Large intestine (tissue), 3 donors: ENCODE measurements at regions not wholly inside any gene's neighbourhood (a gene's known extent, or its start where the extent isn't known, plus 50 kb on each side); places are given as distances from the start of the nearest gene placed in this dataset.

Experiments
- DNase-seq, 2 donors: peaks; one replicate each; pipeline versions ENCODE4 v3.0.0 to v3.0.0-alpha.2; 2013
- H3K27ac ChIP-seq: one replicate; pipeline ENCODE4 v1.5.1; 2013; ENCODE audit warnings: low read length
- H3K27me3 ChIP-seq: 2 replicates; pipeline ENCODE4 v1.6.1; 2013; ENCODE audit warnings: low read length; ENCODE audit not compliant: control insufficient read depth, insufficient read depth
- H3K36me3 ChIP-seq: 2 replicates; pipeline ENCODE4 v1.6.1; 2013; ENCODE audit warnings: low read length; ENCODE audit not compliant: control insufficient read depth, insufficient read depth
- H3K4me1 ChIP-seq: one replicate; pipeline ENCODE4 v1.6.1; 2013; ENCODE audit warnings: low read length; ENCODE audit not compliant: control insufficient read depth, insufficient read depth
- H3K4me3 ChIP-seq: one replicate; pipeline ENCODE4 v1.5.1; 2013; ENCODE audit warnings: low read length
- H3K9me3 ChIP-seq: one replicate; pipeline ENCODE4 v1.6.1; 2013; ENCODE audit warnings: mild to moderate bottlenecking, low read depth, low read length, moderate library complexity; ENCODE audit not compliant: control insufficient read depth
- WGBS: methylation state at CpG from one replicate; pipeline ENCODE4 v1.1.5; 2013; ENCODE audit warnings: low lambda C conversion rate; ENCODE audit not compliant: insufficient coverage; 5-methylcytosine and 5-hydroxymethylcytosine counted together

DNA sequence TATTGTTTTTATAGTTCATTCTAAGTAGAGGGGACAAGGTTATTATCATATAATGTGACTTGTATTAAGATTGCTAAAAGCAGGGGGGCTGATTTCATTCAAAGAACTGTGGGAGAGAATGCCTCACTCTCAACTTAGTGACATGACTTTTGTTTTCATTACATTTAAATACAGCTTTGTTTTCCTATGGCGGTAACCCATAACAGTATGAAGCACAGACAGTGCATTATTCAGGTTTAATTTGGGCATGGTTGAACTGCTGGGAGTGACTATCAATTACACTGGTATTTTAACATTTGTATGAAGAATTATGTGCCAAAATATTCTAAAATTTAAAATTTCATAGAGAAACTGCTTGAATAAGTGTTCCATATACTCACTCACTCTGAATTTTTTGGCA lies 637.3 kb downstream of the USP25 start:
- no peak for DNase-seq
- Histone ChIP-seq H3K36me3 (no peaks in the 10 kb centered on the region), H3K4me1 (no peaks in the 10 kb centered on the region), H3K27ac (no peak overlapping the region), H3K9me3 (no peaks in the 10 kb centered on the region), H3K27me3 (no peaks in the 10 kb centered on the region), H3K4me3 (no peak overlapping the region)
- WGBS = 100% methylated on average over 1 of the region's 1 CpG

DNA sequence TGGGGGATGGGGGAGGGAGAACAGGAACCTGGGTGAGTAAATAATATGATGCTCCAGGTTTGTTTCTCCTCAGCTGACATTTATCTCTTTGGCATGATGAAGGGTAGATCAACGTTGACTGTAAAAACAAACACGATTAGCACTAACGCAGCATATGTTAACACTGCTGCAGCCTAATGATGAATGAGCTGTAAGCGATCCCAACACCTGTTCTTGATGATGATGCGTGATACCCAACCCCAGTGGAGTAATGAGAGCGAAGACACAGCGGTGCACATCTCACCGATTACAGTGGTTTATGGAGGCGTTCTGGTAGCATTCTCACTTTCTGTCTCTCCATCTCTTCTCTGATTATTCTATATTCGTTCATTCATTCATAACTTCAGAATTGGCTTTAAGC lies 640.4 kb downstream of the USP25 start:
- Histone ChIP-seq H3K27ac (no peak overlapping the region), H3K27me3 (no peaks in the 10 kb centered on the region), H3K9me3 (no peaks in the 10 kb centered on the region), H3K36me3 (no peaks in the 10 kb centered on the region), H3K4me1 (no peaks in the 10 kb centered on the region), H3K4me3 (no peak overlapping the region)
- 100% methylated on average over 2 of the region's 10 CpGs for WGBS
- DNase-seq = no peak

DNA sequence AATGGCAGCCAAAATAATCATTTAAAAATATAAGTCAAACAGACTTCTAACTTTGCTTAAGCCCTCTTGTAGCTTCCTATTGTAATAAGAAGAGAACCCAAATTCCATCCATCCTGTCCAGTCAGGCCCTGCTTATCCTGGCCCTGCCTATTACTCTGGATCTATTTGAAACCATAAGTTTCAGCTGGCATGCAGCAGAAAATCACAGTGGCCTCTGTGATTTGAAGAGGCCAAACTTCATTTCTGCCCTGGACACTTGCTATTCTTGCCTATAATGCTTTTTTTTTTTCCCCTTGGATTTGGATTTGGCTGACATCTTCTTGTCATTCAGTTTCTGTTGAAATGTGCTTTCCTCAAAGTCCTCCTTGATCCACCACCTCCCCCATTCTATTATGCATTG lies 642.8 kb downstream of the USP25 start:
- no peaks in the 10 kb centered on the region for H3K4me1 ChIP-seq
- no peak for DNase-seq
- no peaks in the 10 kb centered on the region for H3K9me3 ChIP-seq
- no peaks in the 10 kb centered on the region for H3K36me3 ChIP-seq
- no peak overlapping the region for H3K27ac ChIP-seq
- H3K27me3 ChIP-seq = no peaks in the 10 kb centered on the region
- no peak overlapping the region for H3K4me3 ChIP-seq

DNA sequence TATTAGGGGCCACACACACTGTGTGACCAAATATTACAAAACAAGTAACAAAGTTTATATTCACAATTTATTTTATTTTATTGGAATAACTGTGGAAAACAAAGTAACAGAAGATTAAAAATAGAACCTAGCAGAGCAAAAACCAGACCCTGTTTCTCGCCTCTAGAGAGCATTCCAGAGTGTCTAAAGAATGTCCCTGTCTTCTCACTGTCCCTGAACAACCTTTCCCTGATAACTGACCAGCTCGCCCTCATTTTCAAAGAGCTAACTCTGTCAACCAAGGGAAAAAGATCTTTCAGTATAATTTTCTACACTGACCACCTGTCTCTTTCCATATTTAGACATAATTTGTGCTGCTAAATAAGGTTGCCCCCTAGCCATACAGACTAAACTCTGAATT lies 646.9 kb downstream of the USP25 start:
- Histone ChIP-seq H3K9me3 (no peaks in the 10 kb centered on the region), H3K4me3 (no peak overlapping the region), H3K36me3 (no peaks in the 10 kb centered on the region), H3K27ac (no peak overlapping the region), H3K27me3 (no peaks in the 10 kb centered on the region), H3K4me1 (no peaks in the 10 kb centered on the region)
- WGBS = 80% methylated on average over 1 of the region's 2 CpGs
- no peak for DNase-seq

DNA sequence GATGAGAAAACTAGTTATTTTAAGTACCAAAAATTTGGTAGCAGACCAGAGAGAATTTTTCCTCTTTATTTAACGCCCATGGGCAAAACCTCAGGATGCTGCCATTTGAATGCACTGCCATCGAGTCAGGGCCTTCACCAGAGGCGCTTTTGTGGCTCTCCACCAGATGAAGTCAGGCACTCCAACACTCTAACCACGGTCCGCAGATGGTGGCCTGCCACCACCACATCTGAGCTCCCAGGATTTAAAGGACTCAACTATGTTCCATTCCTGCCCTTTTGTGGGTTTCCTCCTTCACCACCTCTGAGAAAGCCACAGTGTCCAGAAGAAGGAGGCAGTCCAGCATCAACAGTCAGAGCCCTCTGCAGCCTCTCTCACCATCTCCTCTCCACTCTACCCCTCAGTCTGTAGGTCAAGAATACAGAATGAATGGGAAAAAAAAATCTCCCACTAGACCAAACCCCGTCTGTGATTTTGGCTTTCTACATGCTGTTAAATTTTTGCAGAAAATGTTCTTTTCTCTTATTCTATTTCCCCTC lies 647.4 kb downstream of the USP25 start:
- DNase-seq = no peak
- Histone ChIP-seq H3K9me3 (no peaks in the 10 kb centered on the region), H3K4me3 (no peak overlapping the region), H3K36me3 (no peaks in the 10 kb centered on the region), H3K27ac (no peak overlapping the region), H3K27me3 (no peaks in the 10 kb centered on the region), H3K4me1 (no peaks in the 10 kb centered on the region)
- WGBS = 67% methylated on average over 1 of the region's 6 CpGs

DNA sequence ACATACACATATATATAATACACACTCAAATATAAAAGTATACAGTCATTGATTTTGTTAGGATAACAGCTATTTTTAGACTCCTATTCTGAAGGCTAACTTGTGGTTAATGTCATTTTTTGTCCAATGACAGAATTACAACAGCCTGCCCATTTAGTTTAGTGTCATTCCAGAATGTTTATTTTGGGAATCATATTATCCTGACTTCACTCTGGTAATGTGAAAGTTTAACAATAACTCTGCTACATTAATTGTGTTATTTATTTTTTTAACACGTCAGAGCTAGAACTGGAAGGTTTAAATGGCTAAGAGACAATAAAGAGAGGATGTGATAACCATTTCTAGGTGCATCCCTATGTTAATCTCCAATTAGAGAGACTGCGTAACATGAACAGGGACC lies 648.1 kb downstream of the USP25 start:
- DNase-seq = no peak
- Histone ChIP-seq H3K36me3 (no peaks in the 10 kb centered on the region), H3K4me3 (no peak overlapping the region), H3K9me3 (no peaks in the 10 kb centered on the region), H3K27ac (no peak overlapping the region), H3K27me3 (no peaks in the 10 kb centered on the region), H3K4me1 (no peaks in the 10 kb centered on the region)
- WGBS = no CpG with 5 or more reads among the region's 2 CpGs

DNA sequence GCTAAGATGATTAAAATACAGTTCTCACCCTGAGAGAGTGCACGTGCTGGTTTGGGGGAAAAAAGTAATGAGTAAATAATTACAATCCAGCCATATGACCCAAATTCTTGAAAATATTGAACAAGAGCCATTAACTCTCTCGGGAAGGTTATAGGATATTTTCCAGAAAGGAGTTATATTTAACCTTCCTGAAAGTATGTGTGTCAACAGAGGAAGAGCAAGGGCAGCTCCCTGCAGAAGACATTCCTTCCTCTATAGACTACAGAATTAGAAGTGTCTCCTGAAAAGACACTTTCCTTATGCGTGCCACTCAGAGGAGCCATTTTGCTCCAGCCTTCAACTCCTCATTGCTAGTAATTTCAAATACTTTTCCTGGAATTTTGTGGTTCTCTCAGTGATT lies 648.7 kb downstream of the USP25 start:
- H3K27ac ChIP-seq = no peak overlapping the region
- no peak overlapping the region for H3K4me3 ChIP-seq
- H3K27me3 ChIP-seq = no peaks in the 10 kb centered on the region
- 50% methylated on average over 1 of the region's 3 CpGs for WGBS
- DNase-seq = no peak
- no peaks in the 10 kb centered on the region for H3K4me1 ChIP-seq
- no peaks in the 10 kb centered on the region for H3K9me3 ChIP-seq
- H3K36me3 ChIP-seq = no peaks in the 10 kb centered on the region

DNA sequence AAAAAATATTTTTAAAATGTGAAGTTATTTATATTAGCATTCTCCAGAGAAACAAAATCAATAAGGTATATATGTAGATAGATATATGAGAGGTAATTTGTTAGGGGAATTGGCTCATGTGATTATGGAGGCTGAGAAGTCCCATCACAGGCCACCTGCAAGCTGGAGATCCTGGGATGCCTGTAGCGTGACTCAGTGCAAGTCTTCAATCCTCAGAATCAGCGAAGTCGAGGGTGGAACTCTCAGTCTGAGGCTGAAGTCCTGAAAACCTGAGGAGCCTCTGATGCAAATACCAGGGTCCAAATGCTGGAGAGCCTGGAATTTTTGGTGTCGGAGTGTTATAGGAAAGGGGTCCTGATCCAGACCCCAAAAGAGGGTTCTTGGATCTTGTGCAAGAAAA lies 658.5 kb downstream of the USP25 start:
- Histone ChIP-seq H3K4me3 (no peak overlapping the region), H3K36me3 (no peaks in the 10 kb centered on the region), H3K27ac (no peak overlapping the region), H3K27me3 (no peaks in the 10 kb centered on the region), H3K9me3 (no peaks in the 10 kb centered on the region), H3K4me1 (no peaks in the 10 kb centered on the region)
- WGBS = 83% methylated on average over 1 of the region's 4 CpGs
- DNase-seq = no peak

DNA sequence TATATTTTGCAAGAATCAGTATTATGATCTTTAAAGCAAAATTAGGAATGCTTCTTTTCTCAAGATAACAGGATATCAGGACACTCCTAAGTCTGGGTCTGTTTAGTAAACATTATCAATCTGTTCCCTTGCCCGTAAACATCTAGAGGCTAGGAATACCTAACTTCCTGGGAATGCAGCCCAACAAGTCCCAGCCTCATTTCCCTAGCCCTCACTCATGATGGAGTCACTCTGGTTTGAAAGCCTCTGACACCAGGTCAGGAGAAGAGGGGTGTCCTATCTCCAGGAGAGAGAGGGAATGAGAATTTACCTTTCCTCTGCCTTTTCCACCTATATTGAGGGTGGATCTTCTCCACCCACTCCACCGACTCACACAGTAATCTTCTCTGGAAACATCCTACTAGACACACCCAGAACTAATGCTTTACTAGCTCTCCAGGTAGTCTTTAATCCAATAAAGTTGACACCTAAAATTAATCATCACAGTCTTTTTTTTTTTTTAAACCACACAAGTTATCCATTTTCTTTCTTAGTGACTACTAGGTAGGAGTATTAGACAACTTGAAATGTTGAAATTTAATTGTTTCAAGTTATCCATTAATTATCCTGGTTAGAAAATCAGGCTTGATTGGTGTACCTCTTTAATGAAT lies 659.3 kb downstream of the USP25 start:
- Histone ChIP-seq H3K27ac (no peak overlapping the region), H3K4me3 (no peak overlapping the region), H3K4me1 (no peaks in the 10 kb centered on the region), H3K36me3 (no peaks in the 10 kb centered on the region), H3K9me3 (no peaks in the 10 kb centered on the region), H3K27me3 (no peaks in the 10 kb centered on the region)
- WGBS = no CpG with 5 or more reads among the region's 2 CpGs
- no peak for DNase-seq

DNA sequence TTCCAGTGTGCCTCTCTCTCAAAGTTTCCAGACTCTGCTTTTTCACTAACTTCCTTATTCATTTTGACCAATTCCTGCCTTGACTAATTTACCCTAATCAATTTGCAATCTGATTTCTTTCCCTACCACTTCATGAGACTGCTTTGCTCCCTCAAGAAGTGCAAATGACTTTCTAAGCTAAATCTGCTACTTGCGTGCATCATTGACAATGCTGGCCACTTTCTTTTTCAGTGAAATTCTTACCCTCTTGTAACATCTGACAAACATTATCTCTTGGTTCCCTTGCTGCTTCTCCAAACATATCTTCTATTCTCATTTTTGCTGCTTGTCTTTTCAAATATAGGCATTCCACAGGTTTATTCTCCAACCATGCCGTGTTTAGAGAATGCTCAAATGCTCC lies 659.9 kb downstream of the USP25 start:
- Histone ChIP-seq H3K4me3 (no peak overlapping the region), H3K36me3 (no peaks in the 10 kb centered on the region), H3K27ac (no peak overlapping the region), H3K27me3 (no peaks in the 10 kb centered on the region), H3K9me3 (no peaks in the 10 kb centered on the region), H3K4me1 (no peaks in the 10 kb centered on the region)
- DNase-seq = no peak
- 82% methylated on average over 2 of the region's 2 CpGs for WGBS

DNA sequence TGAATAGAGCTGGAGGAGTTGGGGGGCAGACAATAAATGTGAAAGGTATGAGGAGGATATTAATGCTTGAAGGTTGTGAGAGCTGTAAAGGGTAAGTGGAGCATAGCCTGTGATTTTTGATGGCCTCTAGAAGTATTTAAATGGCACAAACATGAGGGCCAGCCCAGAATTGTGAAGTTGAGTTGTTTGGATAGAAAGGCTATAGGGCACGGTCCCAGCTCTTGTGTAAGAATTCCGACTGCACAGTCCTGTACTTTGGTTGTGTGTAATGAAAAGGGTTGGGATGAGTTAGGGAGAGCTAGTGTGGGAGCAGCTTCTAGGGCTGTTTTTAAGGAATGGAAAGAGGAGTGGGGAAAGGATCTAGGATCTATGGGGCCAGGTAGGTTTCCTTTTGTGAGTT lies 665.5 kb downstream of the USP25 start:
- Histone ChIP-seq H3K4me3 (no peak overlapping the region), H3K36me3 (no peaks in the 10 kb centered on the region), H3K4me1 (no peaks in the 10 kb centered on the region), H3K9me3 (peaks cover 4% of the 10 kb centered on the region), H3K27me3 (no peaks in the 10 kb centered on the region), H3K27ac (no peak overlapping the region)
- WGBS = no CpG with 5 or more reads among the region's 2 CpGs
- no peak for DNase-seq
